Endothelial cell (in vitro differentiated cells): ENCODE measurements at regions not wholly inside any gene's neighbourhood (a gene's known extent, or its start where the extent isn't known, plus 50 kb on each side); places are given as distances from the start of the nearest gene placed in this dataset.

Experiments used
- DNase-seq: peaks from one replicate; pipeline ENCODE4 v3.0.0; 2021; ENCODE audit warnings: low spot score
- H3K27ac Mint-ChIP-seq: one replicate; pipeline ENCODE4 v1.8.0; 2021; ENCODE audit warnings: mixed read lengths, inconsistent platforms; ENCODE audit not compliant: unreplicated experiment
- H3K27me3 Mint-ChIP-seq: one replicate; pipeline ENCODE4 v1.8.0; 2021; ENCODE audit warnings: mild to moderate bottlenecking, moderate library complexity, mixed read lengths, inconsistent platforms; ENCODE audit not compliant: unreplicated experiment
- H3K36me3 Mint-ChIP-seq: one replicate; pipeline ENCODE4 v1.8.0; 2021; ENCODE audit warnings: mild to moderate bottlenecking, low read depth, mixed read lengths, inconsistent platforms; ENCODE audit not compliant: unreplicated experiment
- H3K4me1 Mint-ChIP-seq: one replicate; pipeline ENCODE4 v1.8.0; 2021; ENCODE audit warnings: mild to moderate bottlenecking, mixed read lengths, inconsistent platforms; ENCODE audit not compliant: unreplicated experiment
- H3K4me3 Mint-ChIP-seq: one replicate; pipeline ENCODE4 v1.8.0; 2021; ENCODE audit warnings: mild to moderate bottlenecking, mixed read lengths, inconsistent platforms; ENCODE audit not compliant: unreplicated experiment
- H3K9me3 Mint-ChIP-seq: one replicate; pipeline ENCODE4 v1.8.0; 2021; ENCODE audit warnings: mixed read lengths, inconsistent platforms; ENCODE audit not compliant: unreplicated experiment
- TF ChIP-seq, protein P1 (sequence below): fragments of 200-600 bp; sonication (generic); IDR thresholded peaks from one replicate; pipeline ENCODE4 v1.5.0; 2021; ENCODE audit warnings: antibody characterized with exemption; ENCODE audit not compliant: unreplicated experiment

DNA sequence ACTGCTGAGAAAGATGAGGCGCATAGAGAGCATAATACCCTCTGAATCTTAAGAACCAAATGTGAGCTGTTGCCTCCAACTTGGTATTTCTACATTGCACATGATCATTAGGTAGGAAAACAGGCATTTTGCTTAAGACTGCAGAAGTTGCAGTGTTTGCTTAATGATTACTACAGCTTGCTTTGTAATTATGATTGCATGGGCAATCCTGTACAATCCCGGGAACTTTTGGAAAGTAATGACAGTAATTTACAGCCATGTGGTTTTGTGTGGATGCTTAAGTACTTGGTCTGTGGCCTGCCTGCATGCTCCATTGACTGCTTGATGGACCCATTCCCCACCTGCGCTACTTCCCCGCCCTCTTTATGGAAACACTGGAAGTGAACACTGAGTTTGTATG is 301.1 kb downstream of the DIPK2A start:
- Mint-ChIP-seq H3K9me3 (no peaks in the 10 kb centered on the region), H3K27ac (no peak overlapping the region)
- no peak for DNase-seq

DNA sequence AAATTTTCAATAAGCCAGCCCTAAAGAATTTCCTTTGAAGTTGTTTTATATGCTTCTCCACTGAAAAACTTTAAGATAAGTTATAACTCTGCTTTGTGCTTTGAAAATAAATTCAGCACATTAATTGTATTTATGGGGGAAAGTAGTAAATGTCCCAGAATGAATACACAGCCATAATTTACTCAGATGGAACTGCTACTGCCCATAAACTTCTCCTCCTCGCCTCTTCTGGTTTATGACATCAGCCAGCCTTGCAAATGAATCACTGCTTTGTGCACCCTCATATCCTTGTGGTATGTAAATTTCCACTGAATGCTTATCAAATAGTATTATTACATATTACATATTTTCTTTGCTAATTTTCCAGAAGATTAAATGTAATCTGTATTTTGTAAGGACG is 302.0 kb downstream of the DIPK2A start:
- TF ChIP-seq, protein P1, sequence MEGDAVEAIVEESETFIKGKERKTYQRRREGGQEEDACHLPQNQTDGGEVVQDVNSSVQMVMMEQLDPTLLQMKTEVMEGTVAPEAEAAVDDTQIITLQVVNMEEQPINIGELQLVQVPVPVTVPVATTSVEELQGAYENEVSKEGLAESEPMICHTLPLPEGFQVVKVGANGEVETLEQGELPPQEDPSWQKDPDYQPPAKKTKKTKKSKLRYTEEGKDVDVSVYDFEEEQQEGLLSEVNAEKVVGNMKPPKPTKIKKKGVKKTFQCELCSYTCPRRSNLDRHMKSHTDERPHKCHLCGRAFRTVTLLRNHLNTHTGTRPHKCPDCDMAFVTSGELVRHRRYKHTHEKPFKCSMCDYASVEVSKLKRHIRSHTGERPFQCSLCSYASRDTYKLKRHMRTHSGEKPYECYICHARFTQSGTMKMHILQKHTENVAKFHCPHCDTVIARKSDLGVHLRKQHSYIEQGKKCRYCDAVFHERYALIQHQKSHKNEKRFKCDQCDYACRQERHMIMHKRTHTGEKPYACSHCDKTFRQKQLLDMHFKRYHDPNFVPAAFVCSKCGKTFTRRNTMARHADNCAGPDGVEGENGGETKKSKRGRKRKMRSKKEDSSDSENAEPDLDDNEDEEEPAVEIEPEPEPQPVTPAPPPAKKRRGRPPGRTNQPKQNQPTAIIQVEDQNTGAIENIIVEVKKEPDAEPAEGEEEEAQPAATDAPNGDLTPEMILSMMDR = no peak
- no peak overlapping the region for H3K4me3 Mint-ChIP-seq
- H3K27ac Mint-ChIP-seq = no peak overlapping the region
- no peak for DNase-seq
- no peaks in the 10 kb centered on the region for H3K9me3 Mint-ChIP-seq
- no peaks in the 10 kb centered on the region for H3K4me1 Mint-ChIP-seq
- H3K27me3 Mint-ChIP-seq = no peaks in the 10 kb centered on the region
- H3K36me3 Mint-ChIP-seq = no peaks in the 10 kb centered on the region

More for the DNA sequence above, 301.1 kb downstream of the DIPK2A start:
- Mint-ChIP-seq H3K4me3 (no peak overlapping the region), H3K27me3 (no peaks in the 10 kb centered on the region), H3K4me1 (no peaks in the 10 kb centered on the region), H3K36me3 (no peaks in the 10 kb centered on the region)
- TF ChIP-seq, protein P1 = no peak

DNA sequence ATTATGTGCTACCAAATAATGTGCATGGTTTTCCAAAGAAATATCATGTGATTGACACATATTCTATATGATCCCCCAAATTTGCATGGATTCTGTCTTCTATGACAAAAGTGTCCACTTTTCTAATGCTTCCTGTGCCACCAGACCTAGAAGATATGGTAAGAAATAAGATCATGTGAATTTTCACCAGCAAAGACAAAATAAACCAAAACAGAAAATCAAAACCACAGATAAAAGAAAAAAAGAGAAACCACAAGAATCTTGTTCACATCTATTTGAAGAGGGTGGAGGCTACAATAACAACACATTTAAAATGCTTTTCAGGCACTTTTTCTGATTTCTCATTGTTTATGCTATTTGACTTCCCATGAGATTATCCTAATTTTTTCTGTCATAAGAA is 303.4 kb downstream of the DIPK2A start:
- H3K27me3 Mint-ChIP-seq = no peaks in the 10 kb centered on the region
- TF ChIP-seq, protein P1 = no peak
- no peaks in the 10 kb centered on the region for H3K36me3 Mint-ChIP-seq
- no peak for DNase-seq
- H3K9me3 Mint-ChIP-seq = no peaks in the 10 kb centered on the region
- H3K4me1 Mint-ChIP-seq = no peaks in the 10 kb centered on the region
- no peak overlapping the region for H3K27ac Mint-ChIP-seq
- H3K4me3 Mint-ChIP-seq = no peak overlapping the region

DNA sequence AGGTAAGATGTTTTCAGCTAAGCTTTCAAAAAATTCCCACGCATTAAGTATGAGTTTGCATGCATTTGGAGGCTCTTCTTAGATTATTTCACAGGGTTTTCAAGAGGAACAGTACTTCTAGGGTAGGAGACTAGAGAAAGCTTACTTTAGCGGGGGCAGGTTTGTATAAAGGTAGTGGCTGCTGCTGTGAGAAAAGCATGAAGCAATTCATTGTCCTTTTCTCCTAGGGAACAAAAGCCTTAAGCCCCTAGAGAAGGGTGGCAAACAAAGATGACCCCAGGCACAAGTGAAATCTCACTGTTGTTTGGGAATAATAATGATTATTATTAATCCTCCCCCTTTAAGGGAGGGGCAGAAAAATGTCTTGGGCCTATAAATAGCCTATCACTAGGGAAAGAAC is 310.7 kb downstream of the DIPK2A start:
- Mint-ChIP-seq H3K36me3 (no peaks in the 10 kb centered on the region), H3K4me3 (no peak overlapping the region), H3K27ac (no peak overlapping the region), H3K9me3 (no peaks in the 10 kb centered on the region), H3K27me3 (peaks cover 2% of the 10 kb centered on the region), H3K4me1 (no peaks in the 10 kb centered on the region)
- TF ChIP-seq, protein P1 = no peak
- DNase-seq = no peak

DNA sequence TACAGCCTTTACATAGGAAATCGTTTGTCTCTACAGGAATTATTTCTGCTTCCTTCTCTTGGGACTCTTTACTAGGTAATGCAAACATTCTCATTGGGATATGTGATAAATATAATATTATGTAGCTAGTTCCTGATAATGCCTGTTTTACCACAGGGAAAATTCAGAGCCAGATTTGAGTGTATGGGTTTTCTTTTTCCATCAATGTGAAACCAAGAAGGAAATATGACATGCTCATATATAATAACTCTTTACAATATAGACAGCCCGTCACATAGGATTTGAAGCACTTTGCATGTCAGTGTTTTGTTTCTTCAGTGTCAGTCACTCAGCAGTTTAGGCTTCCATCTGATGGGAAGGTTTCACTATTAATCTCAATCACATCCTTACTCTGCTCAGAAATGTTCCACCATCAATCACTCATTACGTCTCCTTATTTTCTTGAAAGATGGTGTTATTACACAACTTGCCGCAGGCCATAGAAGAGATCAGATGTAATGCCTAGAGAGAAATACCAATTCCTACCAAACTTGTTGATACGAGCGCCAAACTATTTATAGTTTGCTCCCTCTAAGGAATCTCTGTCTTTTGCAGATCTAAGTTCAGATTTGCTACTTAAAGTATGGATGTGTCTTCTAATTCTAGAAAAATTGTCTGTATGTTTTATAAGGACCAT is 314.8 kb downstream of the DIPK2A start:
- H3K27ac Mint-ChIP-seq = no peak overlapping the region
- DNase-seq = no peak
- H3K4me3 Mint-ChIP-seq = no peak overlapping the region
- TF ChIP-seq, protein P1 = no peak
- no peaks in the 10 kb centered on the region for H3K36me3 Mint-ChIP-seq
- no peaks in the 10 kb centered on the region for H3K4me1 Mint-ChIP-seq
- peaks cover 2% of the 10 kb centered on the region for H3K27me3 Mint-ChIP-seq
- H3K9me3 Mint-ChIP-seq = no peaks in the 10 kb centered on the region
